ENCODE measurements at regions not wholly inside any gene's neighbourhood (a gene's known extent, or its start where the extent isn't known, plus 50 kb on each side); places are given as distances from the start of the nearest gene placed in this dataset.

DNA sequence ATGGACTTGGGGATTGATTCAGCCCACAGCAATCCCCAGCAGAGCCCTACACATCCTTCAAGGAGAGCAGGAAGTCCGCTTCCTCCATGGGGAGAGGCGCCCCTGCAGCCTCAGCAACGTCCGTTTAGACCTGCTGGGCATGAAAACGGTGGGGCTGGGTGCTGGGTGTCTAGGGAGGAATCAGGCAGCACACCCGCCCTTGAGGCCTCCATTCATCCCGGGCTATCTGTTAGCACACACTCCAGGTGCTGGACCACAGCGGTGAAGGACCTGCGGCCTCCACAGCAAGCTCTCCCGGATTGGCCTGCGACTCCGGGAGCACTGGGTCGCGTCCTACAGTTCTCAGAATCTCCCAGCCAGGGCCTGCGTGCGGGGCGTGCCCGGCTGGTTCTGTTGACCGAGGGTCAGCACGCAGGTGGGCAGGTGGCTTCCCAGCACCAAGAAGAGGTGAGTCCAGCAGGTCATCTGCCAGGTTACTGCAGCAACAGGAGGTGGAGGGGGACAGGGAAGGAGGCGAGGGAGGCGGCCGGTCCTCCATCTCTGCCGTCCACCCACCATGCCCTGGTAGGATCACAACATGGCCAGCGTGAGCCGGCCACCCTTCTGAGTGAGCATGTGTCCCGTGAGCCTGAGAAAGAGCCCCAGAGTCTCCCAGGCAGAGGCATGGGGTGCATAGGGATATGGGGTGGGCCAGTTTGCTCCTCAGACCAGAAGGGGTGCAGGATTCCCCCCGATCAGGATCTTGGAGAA, 96.6 kb downstream of the RIPK4 start:
- TF ChIP-seq, protein P1, sequence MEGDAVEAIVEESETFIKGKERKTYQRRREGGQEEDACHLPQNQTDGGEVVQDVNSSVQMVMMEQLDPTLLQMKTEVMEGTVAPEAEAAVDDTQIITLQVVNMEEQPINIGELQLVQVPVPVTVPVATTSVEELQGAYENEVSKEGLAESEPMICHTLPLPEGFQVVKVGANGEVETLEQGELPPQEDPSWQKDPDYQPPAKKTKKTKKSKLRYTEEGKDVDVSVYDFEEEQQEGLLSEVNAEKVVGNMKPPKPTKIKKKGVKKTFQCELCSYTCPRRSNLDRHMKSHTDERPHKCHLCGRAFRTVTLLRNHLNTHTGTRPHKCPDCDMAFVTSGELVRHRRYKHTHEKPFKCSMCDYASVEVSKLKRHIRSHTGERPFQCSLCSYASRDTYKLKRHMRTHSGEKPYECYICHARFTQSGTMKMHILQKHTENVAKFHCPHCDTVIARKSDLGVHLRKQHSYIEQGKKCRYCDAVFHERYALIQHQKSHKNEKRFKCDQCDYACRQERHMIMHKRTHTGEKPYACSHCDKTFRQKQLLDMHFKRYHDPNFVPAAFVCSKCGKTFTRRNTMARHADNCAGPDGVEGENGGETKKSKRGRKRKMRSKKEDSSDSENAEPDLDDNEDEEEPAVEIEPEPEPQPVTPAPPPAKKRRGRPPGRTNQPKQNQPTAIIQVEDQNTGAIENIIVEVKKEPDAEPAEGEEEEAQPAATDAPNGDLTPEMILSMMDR (IDR thresholded peaks at IDR 0.05; ENCODE audit: low read depth, low read length): no peak
- TF ChIP-seq POLR2A (IDR thresholded peaks at IDR 0.05; ENCODE audit: extremely low read depth, insufficient read length): no peak
- TF ChIP-seq, protein P2, sequence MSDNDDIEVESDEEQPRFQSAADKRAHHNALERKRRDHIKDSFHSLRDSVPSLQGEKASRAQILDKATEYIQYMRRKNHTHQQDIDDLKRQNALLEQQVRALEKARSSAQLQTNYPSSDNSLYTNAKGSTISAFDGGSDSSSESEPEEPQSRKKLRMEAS (IDR thresholded peaks at IDR 0.05; ENCODE audit: low read depth, low read length): no peak
- no peak for TF ChIP-seq MYC (IDR thresholded peaks at IDR 0.05; ENCODE audit: low read depth, low read length)
- H3K4me3 ChIP-seq (ENCODE audit: low read depth, low read length): no peak overlapping the region
- DNase-seq (ENCODE audit: low read depth): no peak

DNA sequence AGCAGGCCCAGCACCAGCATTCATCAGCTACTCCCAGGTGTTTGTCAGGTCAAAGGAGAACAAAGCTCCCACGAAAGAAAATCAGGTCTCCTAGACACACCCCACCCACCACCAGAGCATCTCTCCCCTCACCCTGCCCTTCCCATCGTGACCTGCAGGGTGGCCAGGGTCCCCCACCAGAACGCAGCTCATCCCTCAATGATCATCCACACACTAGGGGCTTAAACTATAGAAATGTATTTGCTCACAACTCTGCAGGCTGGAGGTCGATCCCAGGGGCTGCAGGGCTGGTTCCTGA, 97.4 kb downstream of the RIPK4 start:
- no peak for DNase-seq (ENCODE audit: low read depth)
- no peak overlapping the region for H3K4me3 ChIP-seq (ENCODE audit: low read depth, low read length)
- TF ChIP-seq MYC (IDR thresholded peaks at IDR 0.05; ENCODE audit: low read depth, low read length) (no peak), POLR2A (IDR thresholded peaks at IDR 0.05; ENCODE audit: extremely low read depth, insufficient read length) (no peak)
- TF ChIP-seq, protein P2 (IDR thresholded peaks at IDR 0.05; ENCODE audit: low read depth, low read length): no peak
- TF ChIP-seq, protein P1 (IDR thresholded peaks at IDR 0.05; ENCODE audit: low read depth, low read length): no peak

DNA sequence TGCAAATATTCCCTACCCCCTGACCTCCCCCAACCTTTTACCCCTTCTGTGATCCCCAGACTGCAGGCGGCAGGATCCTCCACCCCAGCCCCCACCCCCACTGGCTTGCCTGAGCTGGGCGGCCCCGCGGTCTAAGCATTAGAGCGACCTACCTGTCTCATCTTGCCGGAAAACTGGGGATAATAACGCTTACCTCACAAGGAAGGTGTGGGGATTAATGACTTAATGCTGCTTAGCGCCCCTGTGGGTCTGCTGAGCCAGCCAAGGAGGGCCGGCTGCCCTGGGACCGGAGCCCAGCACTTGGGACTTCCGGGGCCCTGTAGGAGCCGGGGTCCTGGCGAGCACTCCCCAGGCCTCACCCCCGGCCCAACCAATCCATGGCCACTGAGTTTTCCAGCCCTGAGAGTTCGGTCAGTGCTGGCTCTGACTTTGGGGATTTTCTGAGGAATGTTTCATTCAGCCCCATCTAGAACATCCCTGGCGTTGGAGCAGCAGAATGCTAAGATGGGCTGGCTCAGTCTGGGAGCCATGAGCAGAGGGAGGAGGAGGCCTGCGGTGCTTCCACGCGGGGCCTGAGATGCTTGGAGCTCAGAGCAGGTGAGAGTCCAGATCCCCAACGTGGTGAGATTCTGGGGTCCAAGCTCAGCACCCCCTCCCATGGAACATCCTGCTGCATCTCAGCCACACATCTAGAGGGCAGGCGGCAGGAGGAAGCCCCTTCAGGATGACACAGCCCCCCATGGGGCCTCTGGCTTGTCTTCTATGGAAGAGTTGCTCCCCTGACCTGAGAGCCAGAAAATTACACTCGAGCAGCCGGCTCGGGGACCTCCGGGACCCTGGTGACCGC, 97.9 kb downstream of the RIPK4 start:
- no peak for DNase-seq (ENCODE audit: low read depth)
- H3K4me3 ChIP-seq (ENCODE audit: low read depth, low read length): no peak overlapping the region
- TF ChIP-seq, protein P1 (IDR thresholded peaks at IDR 0.05; ENCODE audit: low read depth, low read length): no peak
- TF ChIP-seq POLR2A (IDR thresholded peaks at IDR 0.05; ENCODE audit: extremely low read depth, insufficient read length) (no peak), MYC (IDR thresholded peaks at IDR 0.05; ENCODE audit: low read depth, low read length) (no peak)
- TF ChIP-seq, protein P2 (IDR thresholded peaks at IDR 0.05; ENCODE audit: low read depth, low read length): no peak

DNA sequence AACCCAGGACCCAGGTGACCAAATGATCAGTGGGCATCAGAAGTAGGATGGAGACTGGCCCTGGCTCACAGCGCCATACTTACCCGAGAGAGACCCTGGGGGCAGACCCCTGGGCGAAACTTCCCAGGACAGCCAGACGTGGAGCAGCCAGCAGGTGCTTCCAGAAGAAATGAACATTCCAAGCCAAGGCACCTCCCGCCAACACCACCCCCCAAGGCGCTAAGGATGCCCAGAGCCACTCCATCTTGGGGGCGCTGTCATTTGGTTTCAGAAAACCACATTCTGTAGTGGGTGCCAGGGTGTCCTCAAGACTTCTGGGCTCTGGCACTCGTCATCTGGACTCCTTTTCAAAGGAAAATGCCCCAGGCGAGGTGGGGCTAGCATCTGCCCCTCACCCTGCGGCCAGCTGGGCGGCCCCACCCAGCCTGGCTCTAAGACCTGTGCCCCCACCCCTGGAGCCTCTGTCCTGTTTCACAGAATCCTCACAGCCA, 98.8 kb downstream of the RIPK4 start:
- TF ChIP-seq, protein P2 (IDR thresholded peaks at IDR 0.05; ENCODE audit: low read depth, low read length): no peak
- TF ChIP-seq MYC (IDR thresholded peaks at IDR 0.05; ENCODE audit: low read depth, low read length): no peak
- TF ChIP-seq, protein P1 (IDR thresholded peaks at IDR 0.05; ENCODE audit: low read depth, low read length): no peak
- TF ChIP-seq POLR2A (IDR thresholded peaks at IDR 0.05; ENCODE audit: extremely low read depth, insufficient read length): no peak
- H3K4me3 ChIP-seq (ENCODE audit: low read depth, low read length): no peak overlapping the region
- DNase-seq (ENCODE audit: low read depth): no peak

DNA sequence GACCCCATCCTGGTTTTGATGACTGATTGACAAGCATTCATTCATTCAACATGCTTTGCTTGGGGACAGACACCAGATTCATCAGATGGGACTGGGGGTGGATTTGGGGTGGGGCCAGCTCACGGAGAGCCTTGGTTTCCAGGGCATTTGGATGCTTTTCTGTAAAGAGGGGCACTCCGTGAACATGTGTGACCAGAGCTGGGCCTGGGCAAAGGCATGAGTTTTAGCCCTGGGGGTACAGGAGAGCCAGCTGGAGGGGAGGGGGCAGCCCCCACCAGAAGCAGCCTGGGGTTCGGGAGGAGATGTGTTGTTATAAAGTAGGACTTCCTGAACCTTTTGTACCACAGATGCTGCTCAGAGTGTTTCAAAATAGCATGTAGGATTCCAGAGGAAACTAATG, 99.7 kb downstream of the RIPK4 start:
- H3K4me3 ChIP-seq (ENCODE audit: low read depth, low read length): no peak overlapping the region
- no peak for DNase-seq (ENCODE audit: low read depth)
- TF ChIP-seq MYC (IDR thresholded peaks at IDR 0.05; ENCODE audit: low read depth, low read length) (no peak), POLR2A (IDR thresholded peaks at IDR 0.05; ENCODE audit: extremely low read depth, insufficient read length) (no peak)
- TF ChIP-seq, protein P2 (IDR thresholded peaks at IDR 0.05; ENCODE audit: low read depth, low read length): no peak
- TF ChIP-seq, protein P1 (IDR thresholded peaks at IDR 0.05; ENCODE audit: low read depth, low read length): no peak

Data from NB4 (cell line).